ENCODE measurements at regions not wholly inside any gene's neighbourhood (a gene's known extent, or its start where the extent isn't known, plus 50 kb on each side); places are given as distances from the start of the nearest gene placed in this dataset.

DNA sequence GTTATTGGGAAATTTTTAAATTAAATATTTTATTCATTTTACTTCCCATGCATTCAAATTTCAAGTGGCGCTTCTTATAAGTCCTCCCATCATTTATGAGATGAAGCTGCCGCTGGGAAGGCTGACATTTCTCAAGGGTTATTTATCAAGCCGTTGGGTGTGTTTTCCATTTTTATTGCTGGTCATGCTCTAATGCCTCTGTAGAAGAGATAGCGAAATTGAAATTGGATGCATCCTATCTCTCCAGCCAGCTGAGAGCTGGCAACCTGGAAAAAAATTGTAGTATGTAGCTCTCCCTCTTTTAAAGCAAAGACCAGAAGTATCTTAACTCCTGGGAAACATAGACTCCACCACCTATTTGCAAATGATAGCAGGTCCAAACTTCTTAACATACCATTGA lies 135.9 kb downstream of the C6orf118 start:
- Histone ChIP-seq H3K9me3 (peaks cover 0 to 10% (median 0%) of the 10 kb centered on the region in 4 donors), H3K4me1 (no peaks in the 10 kb centered on the region), H3K27me3 (no peaks in the 10 kb centered on the region), H3K36me3 (no peaks in the 10 kb centered on the region), H3K27ac (no peak overlapping the region), H3K4me3 (no peak overlapping the region)
- TF ChIP-seq, protein P1, sequence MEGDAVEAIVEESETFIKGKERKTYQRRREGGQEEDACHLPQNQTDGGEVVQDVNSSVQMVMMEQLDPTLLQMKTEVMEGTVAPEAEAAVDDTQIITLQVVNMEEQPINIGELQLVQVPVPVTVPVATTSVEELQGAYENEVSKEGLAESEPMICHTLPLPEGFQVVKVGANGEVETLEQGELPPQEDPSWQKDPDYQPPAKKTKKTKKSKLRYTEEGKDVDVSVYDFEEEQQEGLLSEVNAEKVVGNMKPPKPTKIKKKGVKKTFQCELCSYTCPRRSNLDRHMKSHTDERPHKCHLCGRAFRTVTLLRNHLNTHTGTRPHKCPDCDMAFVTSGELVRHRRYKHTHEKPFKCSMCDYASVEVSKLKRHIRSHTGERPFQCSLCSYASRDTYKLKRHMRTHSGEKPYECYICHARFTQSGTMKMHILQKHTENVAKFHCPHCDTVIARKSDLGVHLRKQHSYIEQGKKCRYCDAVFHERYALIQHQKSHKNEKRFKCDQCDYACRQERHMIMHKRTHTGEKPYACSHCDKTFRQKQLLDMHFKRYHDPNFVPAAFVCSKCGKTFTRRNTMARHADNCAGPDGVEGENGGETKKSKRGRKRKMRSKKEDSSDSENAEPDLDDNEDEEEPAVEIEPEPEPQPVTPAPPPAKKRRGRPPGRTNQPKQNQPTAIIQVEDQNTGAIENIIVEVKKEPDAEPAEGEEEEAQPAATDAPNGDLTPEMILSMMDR (IDR thresholded peaks at IDR 0.05), result no peak
- TF ChIP-seq POLR2A (IDR thresholded peaks at IDR 0.05) (no peak), EP300 (IDR thresholded peaks at IDR 0.05) (no peak)
- 83 to 85% methylated on average over 4 of the region's 4 CpGs for WGBS, 2 donors
- DNase-seq (ENCODE audit: low spot score in 2 of 2), result no peak

DNA sequence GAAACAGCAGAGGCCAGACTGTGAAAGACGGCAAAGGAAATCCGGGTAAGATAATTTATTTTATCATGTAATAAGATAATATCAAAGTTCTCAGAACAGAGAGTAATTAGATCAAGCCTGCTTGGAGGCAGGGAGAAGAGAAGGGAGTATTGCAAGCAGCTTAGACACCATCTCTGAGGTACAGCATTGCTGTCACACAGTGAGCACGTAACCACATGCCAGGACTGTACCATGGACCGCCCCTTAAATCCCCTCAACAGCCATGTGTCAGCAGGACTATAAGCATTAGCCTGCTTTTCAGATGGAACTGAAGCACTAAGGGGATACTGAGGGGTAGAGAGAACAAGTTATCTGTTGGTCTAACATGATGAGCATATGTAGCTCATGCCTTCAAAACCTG lies 141.5 kb downstream of the C6orf118 start:
- Histone ChIP-seq H3K27ac (no peak overlapping the region), H3K36me3 (no peaks in the 10 kb centered on the region), H3K4me1 (no peaks in the 10 kb centered on the region), H3K4me3 (no peak overlapping the region), H3K27me3 (no peaks in the 10 kb centered on the region), H3K9me3 (peaks cover 0 to 8% (median 0%) of the 10 kb centered on the region in 4 donors)
- WGBS, 2 donors, result 90% methylated on average over 4 of the region's 4 CpGs
- no peak for DNase-seq (ENCODE audit: low spot score in 2 of 2)
- TF ChIP-seq EP300 (IDR thresholded peaks at IDR 0.05), result no peak
- TF ChIP-seq, protein P1 (IDR thresholded peaks at IDR 0.05), result no peak
- TF ChIP-seq POLR2A (IDR thresholded peaks at IDR 0.05), result no peak

DNA sequence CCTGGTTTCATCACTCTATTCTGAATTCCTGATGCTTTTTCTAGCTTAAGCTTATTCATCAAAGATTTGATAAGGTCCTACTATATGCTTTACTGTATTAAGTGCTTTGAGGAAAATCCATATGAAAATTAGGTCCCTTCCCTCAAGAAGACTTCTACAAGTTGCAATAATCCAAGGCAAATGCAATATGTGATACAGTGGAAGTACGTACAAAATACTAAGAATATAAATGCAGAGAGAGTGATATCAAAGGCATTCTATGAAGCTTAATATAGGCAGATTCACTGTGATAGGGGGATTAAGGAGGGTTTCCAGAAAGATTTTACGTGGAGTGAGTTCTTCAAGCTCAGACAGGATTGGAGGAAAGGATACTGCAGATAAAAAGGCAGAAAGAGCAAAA lies 142.1 kb downstream of the C6orf118 start:
- Histone ChIP-seq H3K9me3 (peaks cover 0 to 8% (median 0%) of the 10 kb centered on the region in 4 donors), H3K27me3 (no peaks in the 10 kb centered on the region), H3K4me3 (no peak overlapping the region), H3K27ac (no peak overlapping the region), H3K36me3 (no peaks in the 10 kb centered on the region), H3K4me1 (no peaks in the 10 kb centered on the region)
- WGBS, 2 donors, result 77 to 82% methylated on average over 2 of the region's 2 CpGs
- DNase-seq (ENCODE audit: low spot score in 2 of 2), result no peak
- no peak for TF ChIP-seq EP300 (IDR thresholded peaks at IDR 0.05)
- TF ChIP-seq, protein P1 (IDR thresholded peaks at IDR 0.05), result no peak
- no peak for TF ChIP-seq POLR2A (IDR thresholded peaks at IDR 0.05)

DNA sequence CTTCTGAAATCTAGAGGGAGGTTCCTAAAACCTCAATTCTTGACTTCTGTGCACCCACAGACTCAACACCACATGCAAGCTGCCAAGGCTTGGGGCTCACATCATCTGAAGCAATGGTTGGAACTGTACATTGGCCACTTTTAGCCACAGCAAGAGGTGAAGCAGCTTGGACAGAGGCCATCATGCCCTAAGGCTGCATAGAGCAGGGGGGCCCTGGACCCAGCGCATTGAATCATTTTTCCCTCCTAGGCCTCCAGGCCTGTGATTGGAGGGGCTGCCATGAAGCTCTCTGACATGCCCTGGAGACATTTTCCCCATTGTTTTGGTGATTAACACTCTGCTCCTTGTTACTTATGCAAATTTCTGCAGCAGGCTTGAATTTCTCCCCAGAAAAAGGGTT lies 145.9 kb downstream of the C6orf118 start:
- TF ChIP-seq, protein P1 (IDR thresholded peaks at IDR 0.05), result no peak
- TF ChIP-seq POLR2A (IDR thresholded peaks at IDR 0.05) (no peak), EP300 (IDR thresholded peaks at IDR 0.05) (no peak)
- H3K27me3 ChIP-seq, result no peaks in the 10 kb centered on the region
- WGBS, 2 donors, result 80 to 90% methylated on average over 1 of the region's 1 CpG
- no peaks in the 10 kb centered on the region for H3K4me1 ChIP-seq
- no peaks in the 10 kb centered on the region for H3K36me3 ChIP-seq
- no peak overlapping the region for H3K4me3 ChIP-seq
- DNase-seq (ENCODE audit: low spot score in 2 of 2), result no peak
- peaks cover 0 to 8% (median 0%) of the 10 kb centered on the region in 4 donors for H3K9me3 ChIP-seq
- H3K27ac ChIP-seq, result no peak overlapping the region

DNA sequence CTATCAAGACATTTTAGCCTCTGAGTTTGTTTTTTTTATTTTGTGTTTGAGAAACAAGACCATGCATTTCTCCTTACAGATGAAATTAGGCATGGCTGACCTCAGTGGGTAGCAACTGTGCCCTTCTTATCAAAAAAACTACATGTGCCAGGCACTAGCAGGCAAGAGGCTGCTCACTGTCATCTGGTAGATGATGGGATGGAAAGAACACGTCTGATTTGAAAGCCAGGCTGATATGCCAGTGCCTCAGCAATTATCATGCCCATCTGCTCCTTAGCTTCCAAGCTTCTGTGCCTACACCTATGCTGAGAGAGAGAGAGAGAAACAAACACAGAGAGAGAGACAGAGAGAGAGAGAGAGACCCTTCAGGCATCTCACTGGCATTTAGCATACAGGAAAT lies 149.9 kb downstream of the C6orf118 start:
- Histone ChIP-seq H3K4me3 (no peak overlapping the region), H3K9me3 (peaks cover 0 to 8% (median 0%) of the 10 kb centered on the region in 4 donors), H3K36me3 (no peaks in the 10 kb centered on the region), H3K4me1 (no peaks in the 10 kb centered on the region), H3K27me3 (no peaks in the 10 kb centered on the region), H3K27ac (no peak overlapping the region)
- TF ChIP-seq, protein P1 (IDR thresholded peaks at IDR 0.05), result no peak
- TF ChIP-seq POLR2A (IDR thresholded peaks at IDR 0.05) (no peak), EP300 (IDR thresholded peaks at IDR 0.05) (no peak)
- WGBS, 2 donors, result 44 to 46% methylated on average over 1 of the region's 1 CpG
- no peak for DNase-seq (ENCODE audit: low spot score in 2 of 2)

Data from tibial nerve (tissue), 4 donors.